ENCODE measurements at regions not wholly inside any gene's neighbourhood (a gene's known extent, or its start where the extent isn't known, plus 50 kb on each side); places are given as distances from the start of the nearest gene placed in this dataset.

- Histone ChIP-seq H3K9me2 (replicated peaks; ENCODE audit: insufficient read depth, low read length) (no peaks in the 10 kb centered on the region), H3F3A (ENCODE audit: insufficient read depth) (peaks cover 34% of the 10 kb centered on the region), H3K79me2 (ENCODE audit: insufficient read depth, low read length) (no peaks in the 10 kb centered on the region), H4K20me1 (ENCODE audit: low read depth, low read length) (no peaks in the 10 kb centered on the region), H3K36me3 (ENCODE audit: low read length) (peaks cover 7% of the 10 kb centered on the region; the same call in 1 of the 2 replicates), H3K27ac (ENCODE audit: low read depth, low read length) (peak overlapping the region; percentile 99), H3K9me3 (ENCODE audit: insufficient read depth, low read length) (peaks cover 6% of the 10 kb centered on the region; the same call in 1 of the 2 replicates), H2AFZ (ENCODE audit: low read depth, low read length, severe bottlenecking) (peak overlapping the region; percentile 74), H3K27me3 (ENCODE audit: low read length) (no peaks in the 10 kb centered on the region), H3K4me2 (ENCODE audit: low read depth, low read length, poor library complexity, severe bottlenecking) (peak overlapping the region; percentile 91), H3K9ac (ENCODE audit: low read length) (peak overlapping the region; percentile 63), H3K4me3 (ENCODE audit: insufficient read depth, low read length, poor library complexity, severe bottlenecking) (peak overlapping the region; percentile 16)
- TF ChIP-seq EZH2phosphoT487 (conservative IDR thresholded peaks at IDR 0.05; ENCODE audit: low read length) (no peak), CTCF (IDR thresholded peaks at IDR 0.05; ENCODE audit: insufficient read depth, low read length, poor library complexity, severe bottlenecking) (no peak)
These were observed 241.4 kb downstream of the MAP2K6 start for GRCh38 chr17:69655902-69656301.

- no peak overlapping the region for H3K27ac ChIP-seq (ENCODE audit: low read depth, low read length)
- H3K9me3 ChIP-seq (ENCODE audit: insufficient read depth, low read length): no peaks in the 10 kb centered on the region
- H3K27me3 ChIP-seq (ENCODE audit: low read length): no peaks in the 10 kb centered on the region
- H3F3A ChIP-seq (ENCODE audit: insufficient read depth): peaks cover 2% of the 10 kb centered on the region; the same call in 1 of the 2 replicates
- TF ChIP-seq CTCF (IDR thresholded peaks at IDR 0.05; ENCODE audit: insufficient read depth, low read length, poor library complexity, severe bottlenecking) (no peak), EZH2phosphoT487 (conservative IDR thresholded peaks at IDR 0.05; ENCODE audit: low read length) (no peak)
- H3K9ac ChIP-seq (ENCODE audit: low read length): no peak overlapping the region
- H2AFZ ChIP-seq (ENCODE audit: low read depth, low read length, severe bottlenecking): no peak overlapping the region
- no peaks in the 10 kb centered on the region for H3K9me2 ChIP-seq (replicated peaks; ENCODE audit: insufficient read depth, low read length)
- no peaks in the 10 kb centered on the region for H4K20me1 ChIP-seq (ENCODE audit: low read depth, low read length)
- no peaks in the 10 kb centered on the region; the same call in 1 of the 2 replicates for H3K36me3 ChIP-seq (ENCODE audit: low read length)
- H3K79me2 ChIP-seq (ENCODE audit: insufficient read depth, low read length): no peaks in the 10 kb centered on the region
- H3K4me2 ChIP-seq (ENCODE audit: low read depth, low read length, poor library complexity, severe bottlenecking): no peak overlapping the region
- H3K4me3 ChIP-seq (ENCODE audit: insufficient read depth, low read length, poor library complexity, severe bottlenecking): no peak overlapping the region
These were observed 255.1 kb downstream of the MAP2K6 start for GRCh38 chr17:69669441-69670178.

GRCh38 chr17:69672924-69673323, 258.4 kb downstream of the MAP2K6 start:
- Histone ChIP-seq H3K79me2 (ENCODE audit: insufficient read depth, low read length) (no peaks in the 10 kb centered on the region), H3F3A (ENCODE audit: insufficient read depth) (peaks cover 6% of the 10 kb centered on the region; the same call in 1 of the 2 replicates), H3K36me3 (ENCODE audit: low read length) (no peaks in the 10 kb centered on the region; the same call in 1 of the 2 replicates), H3K4me3 (ENCODE audit: insufficient read depth, low read length, poor library complexity, severe bottlenecking) (no peak overlapping the region), H2AFZ (ENCODE audit: low read depth, low read length, severe bottlenecking) (no peak overlapping the region), H3K27ac (ENCODE audit: low read depth, low read length) (no peak overlapping the region), H3K27me3 (ENCODE audit: low read length) (no peaks in the 10 kb centered on the region), H3K9me3 (ENCODE audit: insufficient read depth, low read length) (no peaks in the 10 kb centered on the region), H3K9ac (ENCODE audit: low read length) (no peak overlapping the region), H3K9me2 (replicated peaks; ENCODE audit: insufficient read depth, low read length) (no peaks in the 10 kb centered on the region), H4K20me1 (ENCODE audit: low read depth, low read length) (no peaks in the 10 kb centered on the region), H3K4me2 (ENCODE audit: low read depth, low read length, poor library complexity, severe bottlenecking) (no peak overlapping the region)
- no peak for TF ChIP-seq CTCF (IDR thresholded peaks at IDR 0.05; ENCODE audit: insufficient read depth, low read length, poor library complexity, severe bottlenecking)
- TF ChIP-seq EZH2phosphoT487 (conservative IDR thresholded peaks at IDR 0.05; ENCODE audit: low read length): no peak

Measured in SU-DHL-6 (cell line).